Activated CD8-positive, alpha-beta memory T cell treated with anti-CD3 and anti-CD28 coated beads, Interleukin-2, amount 50 U/mL, for 24 hours (primary cell): ENCODE measurements at regions not wholly inside any gene's neighbourhood (a gene's known extent, or its start where the extent isn't known, plus 50 kb on each side); places are given as distances from the start of the nearest gene placed in this dataset.
"Not testable (repeated sequence)": the region's sequence is repeated elsewhere in the genome, so short reads cannot be mapped to it uniquely, and the experiment has no call there.

Experiments
- DNase-seq: peaks from one replicate; pipeline ENCODE4 v3.0.0-alpha.2; 2020; ENCODE audit errors: extremely low read depth

DNA sequence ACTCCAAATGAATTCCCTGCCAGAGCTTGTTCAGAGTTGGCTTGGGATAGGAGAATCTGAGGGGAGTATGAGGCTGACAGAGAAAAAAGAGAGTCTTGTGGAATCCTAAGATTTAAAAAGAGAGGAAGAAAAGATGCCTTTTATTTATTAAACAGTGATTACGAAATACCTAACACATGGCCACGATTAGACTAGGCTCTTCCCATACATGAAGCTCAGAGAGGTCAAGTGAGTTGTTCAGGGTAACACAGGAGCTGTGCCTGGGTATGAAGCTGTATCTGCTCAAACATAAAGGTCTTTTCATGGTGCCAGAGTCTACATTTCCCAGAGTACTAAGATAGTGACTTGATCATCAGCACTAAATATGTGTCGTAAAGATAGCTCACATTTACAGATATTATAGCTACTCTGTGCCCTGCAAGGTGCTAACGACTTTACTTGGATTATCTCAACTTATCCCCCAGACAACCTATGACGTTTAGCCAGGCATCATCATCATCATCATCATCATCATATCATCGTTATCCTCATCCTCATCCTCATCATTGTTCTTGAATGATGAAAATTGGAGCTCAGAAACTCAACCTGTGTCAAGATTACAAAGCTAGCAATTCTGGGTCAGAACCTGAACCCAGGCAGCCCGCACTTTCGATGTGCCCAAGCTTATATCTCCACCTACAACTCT is 500.8 kb downstream of the NPIPA7 start:
- DNase-seq, result no peak

- no peak for DNase-seq
Measured at GRCh38 chr16:16881814-16882213, 502.9 kb downstream of the NPIPA7 start.

- DNase-seq, result no peak
Measured at GRCh38 chr16:16882766-16883165, 503.8 kb downstream of the NPIPA7 start.

- no peak for DNase-seq
Measured at GRCh38 chr16:16884451-16884850, 505.5 kb downstream of the NPIPA7 start.

GRCh38 chr16:16887193-16887592 is 508.3 kb downstream of the NPIPA7 start:
- no peak for DNase-seq

DNA sequence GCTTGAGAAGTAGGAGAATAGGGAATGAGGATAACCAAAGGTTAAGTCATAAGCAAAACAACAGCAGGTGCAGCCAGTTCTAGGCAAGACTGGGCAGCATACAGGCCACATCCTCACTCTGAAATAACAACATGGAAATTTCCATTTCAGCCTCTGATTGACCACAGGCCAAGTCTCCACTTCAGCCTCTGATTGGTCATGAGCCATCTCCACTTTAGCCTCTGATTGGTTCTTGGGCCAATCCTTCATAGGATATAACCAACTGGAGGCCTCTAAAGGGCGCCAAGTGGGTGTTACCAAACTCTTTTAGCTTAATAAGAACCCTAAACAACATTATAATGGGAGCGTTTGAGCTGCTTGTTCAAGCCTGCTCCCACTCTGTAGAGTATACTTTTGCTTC is 512.0 kb downstream of the NPIPA7 start:
- DNase-seq, result no peak

DNA sequence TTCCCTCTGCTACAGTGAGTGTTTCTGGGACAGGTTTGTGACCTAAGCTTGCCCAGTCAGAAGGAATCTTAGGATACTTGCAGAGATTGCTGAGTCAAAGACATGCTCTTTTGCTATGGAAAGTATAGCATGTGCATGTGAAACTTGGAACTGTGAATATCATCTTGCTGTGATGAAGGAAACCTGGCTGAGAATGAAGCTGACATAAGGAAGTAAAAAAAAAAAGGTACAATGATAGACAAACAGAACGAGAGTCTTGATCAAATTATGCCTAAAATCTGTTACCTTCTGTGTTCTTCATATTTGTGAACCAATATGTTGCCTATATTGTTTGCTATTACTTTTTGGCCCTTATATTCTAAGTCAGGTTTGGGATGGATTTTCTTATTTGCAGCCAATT is 525.7 kb downstream of the NPIPA7 start:
- no peak for DNase-seq

DNA sequence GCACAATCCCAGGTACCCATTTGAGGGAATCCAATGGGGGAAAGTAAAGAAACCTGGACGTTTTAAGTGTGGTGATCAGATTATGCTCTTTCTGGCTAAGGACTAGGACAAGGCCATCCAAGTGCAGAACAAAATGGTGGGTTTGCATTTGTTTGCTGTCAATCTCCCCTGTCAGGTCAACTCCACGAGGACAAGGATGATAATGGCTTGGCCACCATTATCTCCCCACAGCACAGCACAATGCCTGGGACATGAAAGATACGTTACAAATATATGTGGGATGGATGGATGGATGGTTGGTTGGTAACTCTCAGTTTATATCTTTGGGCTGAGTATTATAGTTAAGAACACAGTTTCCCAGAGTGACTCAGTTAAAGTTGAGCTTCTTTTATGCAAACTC is 526.9 kb downstream of the NPIPA7 start:
- DNase-seq, result no peak

DNA sequence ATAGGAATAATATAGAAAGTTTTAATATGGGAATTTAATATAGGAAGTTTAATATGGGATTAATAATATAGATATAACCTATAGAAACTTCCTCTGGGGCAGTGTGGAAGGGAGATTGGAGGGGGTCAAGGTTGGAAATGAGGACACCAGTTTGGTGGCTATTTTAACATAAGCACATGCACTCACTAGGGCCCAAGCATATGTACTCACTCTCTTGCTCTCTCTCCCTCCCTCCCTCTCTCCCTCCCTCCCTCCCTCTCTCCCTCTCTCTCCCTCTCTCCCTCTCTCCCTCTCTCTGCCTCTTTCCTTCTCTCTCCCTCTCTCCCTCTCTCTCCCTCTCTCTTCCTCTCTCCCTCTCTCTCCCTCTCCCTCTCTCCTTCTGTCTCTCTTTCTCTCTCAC is 528.1 kb downstream of the NPIPA7 start:
- no peak for DNase-seq

- no peak for DNase-seq
Measured at GRCh38 chr16:16908077-16908476, 529.1 kb downstream of the NPIPA7 start.

- DNase-seq, result no peak
Measured at GRCh38 chr16:16909126-16909525, 530.2 kb downstream of the NPIPA7 start.

DNA sequence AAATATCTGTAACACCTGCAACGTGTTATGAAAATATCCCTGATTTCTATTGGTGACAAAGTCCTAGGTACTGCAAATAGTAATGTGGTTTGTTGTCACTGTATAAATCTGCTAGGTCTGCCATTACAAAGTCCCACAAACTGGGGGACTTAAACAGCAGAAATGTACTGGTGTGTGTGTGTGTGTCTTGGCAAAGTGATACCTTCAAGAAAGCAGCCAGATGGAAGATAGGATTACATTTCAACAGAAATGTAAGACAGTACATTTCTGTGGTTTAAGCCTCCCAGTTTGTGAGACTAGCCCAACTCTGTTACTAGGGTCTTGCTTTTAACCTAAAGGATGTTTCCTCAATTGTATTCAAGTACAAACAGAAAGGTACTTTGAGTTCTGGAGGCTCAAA is 531.7 kb downstream of the NPIPA7 start:
- DNase-seq, result no peak

- no peak for DNase-seq
Measured at GRCh38 chr16:16915771-16916170, 536.8 kb downstream of the NPIPA7 start.

GRCh38 chr16:16917191-16917785 is 538.3 kb downstream of the NPIPA7 start:
- no peak for DNase-seq

DNA sequence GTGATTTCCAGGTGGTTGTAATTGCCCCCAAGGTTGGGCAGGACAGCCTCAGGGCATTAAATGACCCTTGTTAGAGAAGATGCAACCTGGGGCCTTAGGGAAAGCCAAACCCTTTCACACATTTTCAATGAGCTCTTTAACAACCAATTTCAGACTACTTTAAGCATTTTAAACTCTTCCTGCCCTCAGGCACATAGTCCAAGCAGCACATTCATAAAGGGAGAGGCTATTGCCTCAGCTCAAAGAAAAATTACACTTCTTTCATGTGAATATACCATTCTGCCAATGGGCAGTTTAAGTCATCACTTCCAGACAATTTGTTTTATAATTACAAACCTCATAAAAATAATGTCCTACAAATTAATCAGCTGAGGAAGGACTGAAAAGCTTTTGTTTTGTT is 544.5 kb downstream of the NPIPA7 start:
- DNase-seq, result no peak

GRCh38 chr16:16924613-16925012 is 545.7 kb downstream of the NPIPA7 start:
- no peak for DNase-seq

DNA sequence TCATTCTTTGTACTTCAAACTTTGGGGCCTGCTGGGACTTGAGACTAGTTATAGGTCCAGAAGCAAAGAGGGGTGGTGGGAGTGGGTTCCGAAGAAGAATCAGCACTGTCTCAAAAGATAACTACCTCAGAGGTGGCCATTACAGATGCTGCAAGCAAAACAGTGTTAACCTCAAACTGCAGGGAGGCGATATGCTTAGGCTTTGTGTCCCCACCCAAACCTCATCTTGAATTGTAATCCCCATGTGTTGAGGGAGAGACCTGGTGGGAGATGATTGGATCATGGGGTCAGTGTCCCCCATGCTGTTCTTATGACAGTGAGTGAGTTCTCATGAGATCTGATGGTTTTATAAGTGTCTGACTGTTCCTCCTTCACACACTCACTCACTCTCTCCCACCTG is 545.3 kb downstream of the XYLT1 start:
- no peak for DNase-seq

- DNase-seq, result no peak
Measured at GRCh38 chr16:16928532-16929109, 542.1 kb downstream of the XYLT1 start.

DNA sequence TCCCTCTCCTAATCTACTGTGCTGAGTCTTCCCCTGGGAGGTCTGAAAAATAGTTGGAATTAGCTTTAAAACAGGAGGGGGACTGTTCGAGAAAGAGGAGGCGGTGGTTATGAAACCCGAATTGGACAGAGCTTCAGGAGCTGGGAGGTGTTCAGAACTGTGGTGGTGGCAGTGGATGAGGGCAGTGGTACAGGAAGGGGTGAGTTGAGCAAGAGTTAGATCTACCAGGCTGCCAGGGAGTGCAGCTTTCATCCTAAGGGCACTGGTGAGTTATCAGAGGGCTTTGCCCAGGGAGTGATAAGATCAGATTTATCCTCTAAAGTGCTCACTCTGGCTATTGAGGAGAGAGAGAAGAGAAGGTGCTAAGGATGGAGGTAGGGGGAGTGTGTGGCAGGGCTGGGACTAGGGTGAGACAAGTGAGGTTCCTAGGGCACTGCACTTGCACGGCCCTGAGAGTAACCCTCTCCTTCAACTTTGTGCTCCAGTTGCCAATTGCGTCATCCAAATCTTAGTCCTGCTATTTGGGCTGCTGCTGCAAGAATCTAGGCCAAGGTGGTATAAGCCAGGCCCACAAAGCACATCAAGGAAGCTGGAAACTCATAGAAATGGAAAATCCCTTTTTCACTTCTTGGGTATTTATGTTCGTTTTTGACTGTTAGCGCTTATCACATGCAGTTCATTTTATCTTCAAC is 540.3 kb downstream of the XYLT1 start:
- DNase-seq, result no peak

- no peak for DNase-seq
Measured at GRCh38 chr16:16933861-16934260, 536.9 kb downstream of the XYLT1 start.

DNA sequence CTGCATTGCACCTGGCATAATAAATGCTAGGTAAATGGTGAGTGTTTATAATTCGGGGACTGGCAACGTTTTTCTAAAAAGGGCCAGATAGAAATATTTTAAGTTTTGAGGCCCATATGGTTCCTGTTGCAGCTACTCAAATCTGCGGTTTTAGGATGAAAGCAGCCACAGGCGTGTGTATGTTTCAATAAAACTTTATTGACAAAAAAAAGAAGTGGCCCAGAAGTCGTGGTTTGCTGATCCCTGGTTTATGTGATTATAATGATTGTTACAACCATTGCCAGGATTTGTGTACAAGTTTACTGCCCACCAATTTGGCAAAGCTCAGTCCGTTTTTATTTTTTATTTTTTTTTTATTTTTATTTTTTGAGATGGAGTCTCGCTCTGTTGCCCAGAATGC is 536.1 kb downstream of the XYLT1 start:
- no peak for DNase-seq

DNA sequence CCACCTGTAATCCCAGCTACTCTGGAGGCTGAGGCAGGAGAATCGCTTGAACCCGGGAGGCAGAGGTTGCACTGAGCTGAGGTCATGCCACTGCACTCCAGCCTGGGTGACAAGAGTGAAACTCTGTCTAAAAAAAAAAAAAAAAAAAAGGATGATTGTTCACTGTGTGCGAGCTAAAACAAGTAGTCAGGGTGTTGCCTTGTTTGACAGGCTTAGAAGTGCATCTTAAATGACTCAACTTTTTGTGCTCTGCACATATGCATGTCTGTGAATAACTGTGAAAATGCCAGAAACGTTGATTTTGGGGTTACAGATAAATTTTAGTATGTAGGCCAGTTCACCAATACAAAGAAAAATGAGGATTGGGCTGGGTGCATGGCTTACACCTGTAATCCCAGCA is 534.9 kb downstream of the XYLT1 start:
- DNase-seq, result not testable (repeated sequence)

- no peak for DNase-seq
Measured at GRCh38 chr16:16937576-16937975, 533.2 kb downstream of the XYLT1 start.
